ENCODE measurements at regions not wholly inside any gene's neighbourhood (a gene's known extent, or its start where the extent isn't known, plus 50 kb on each side); places are given as distances from the start of the nearest gene placed in this dataset.

- Mint-ChIP-seq H3K9me3 (no peaks in the 10 kb centered on the region), H3K27ac (no peak overlapping the region), H3K36me3 (ENCODE audit: insufficient read depth in 1 of 3, low read depth in 3 of 3) (no peaks in the 10 kb centered on the region), H3K4me1 (peaks cover 0 to 5% of the 10 kb centered on the region in 2 experiments; a peak in 1 of 4 replicates), H3K4me3 (no peak overlapping the region), H3K27me3 (ENCODE audit: low read depth) (no peaks in the 10 kb centered on the region)
- H3K9ac ChIP-seq (ENCODE audit: extremely low read depth, insufficient read length, low read length) = no peak overlapping the region
- H2AK5ac ChIP-seq (ENCODE audit: insufficient read length, low read length) = no peak overlapping the region
- no peak overlapping the region for H3K27ac ChIP-seq (ENCODE audit: insufficient read length, low read depth, low read length)
- no peaks in the 10 kb centered on the region for H3K4me1 ChIP-seq (ENCODE audit: insufficient read depth, low read length)
- H3T11ph ChIP-seq (ENCODE audit: low read length) = no peak overlapping the region
- no peak overlapping the region for H3K14ac ChIP-seq (ENCODE audit: insufficient read depth, low read length)
- H3K18ac ChIP-seq (ENCODE audit: insufficient read length, low read depth, low read length) = no peak overlapping the region
- no peak for DNase-seq
- no peak overlapping the region for H4K91ac ChIP-seq (ENCODE audit: insufficient read length, low read depth, low read length)
- H3K23ac ChIP-seq (ENCODE audit: insufficient read length, low read depth, low read length) = no peak overlapping the region
- H2AFZ ChIP-seq (ENCODE audit: low read length) = no peak overlapping the region
- H4K20me1 ChIP-seq (ENCODE audit: control insufficient read depth, insufficient read depth, insufficient read length) = no peaks in the 10 kb centered on the region
- no peaks in the 10 kb centered on the region for H3K9me3 ChIP-seq (ENCODE audit: control insufficient read depth, low read depth, low read length)
- no peak overlapping the region for H4K8ac ChIP-seq (replicated peaks; ENCODE audit: insufficient read length, low read depth, low read length)
- H3K56ac ChIP-seq (ENCODE audit: insufficient read length, low read depth, low read length) = no peak overlapping the region
- H3K79me1 ChIP-seq (ENCODE audit: insufficient read depth, low read depth, low read length, poor library complexity, severe bottlenecking) = no peaks in the 10 kb centered on the region
- no CpG with 5 or more reads among the region's 3 CpGs for WGBS (ENCODE audit: extremely low coverage, insufficient read length, low lambda C conversion rate)
- H2BK15ac ChIP-seq (ENCODE audit: low read depth, low read length) = no peak overlapping the region
- H3K27me3 ChIP-seq (ENCODE audit: insufficient read depth, low read length) = no peaks in the 10 kb centered on the region
- no peak overlapping the region for H2BK120ac ChIP-seq (ENCODE audit: low read depth, low read length, poor library complexity, severe bottlenecking)
- no peaks in the 10 kb centered on the region for H3K23me2 ChIP-seq (ENCODE audit: insufficient read length, low read depth, low read length, poor library complexity, severe bottlenecking)
- no peak overlapping the region for H3K4me2 ChIP-seq (ENCODE audit: insufficient read depth, insufficient read length, low read length)
- H3K4ac ChIP-seq (ENCODE audit: low read depth, low read length) = no peak overlapping the region
- H3K79me2 ChIP-seq (ENCODE audit: insufficient read depth, low read length) = no peaks in the 10 kb centered on the region
- no peak overlapping the region for H2BK5ac ChIP-seq (ENCODE audit: insufficient read length, low read length)
- H2BK20ac ChIP-seq (ENCODE audit: low read depth, low read length, poor library complexity, severe bottlenecking) = no peak overlapping the region
- no peak for TF ChIP-seq CTCF (conservative IDR thresholded peaks at IDR 0.05)
- H4K5ac ChIP-seq (ENCODE audit: insufficient read length, low read depth, low read length) = no peak overlapping the region
- no peak overlapping the region for H2BK12ac ChIP-seq (ENCODE audit: insufficient read length, low read depth, low read length)
Observed at GRCh38 chr18:51453594-51453993, 256.1 kb upstream of the MEX3C start.
